ENCODE measurements at regions not wholly inside any gene's neighbourhood (a gene's known extent, or its start where the extent isn't known, plus 50 kb on each side); places are given as distances from the start of the nearest gene placed in this dataset.

DNA sequence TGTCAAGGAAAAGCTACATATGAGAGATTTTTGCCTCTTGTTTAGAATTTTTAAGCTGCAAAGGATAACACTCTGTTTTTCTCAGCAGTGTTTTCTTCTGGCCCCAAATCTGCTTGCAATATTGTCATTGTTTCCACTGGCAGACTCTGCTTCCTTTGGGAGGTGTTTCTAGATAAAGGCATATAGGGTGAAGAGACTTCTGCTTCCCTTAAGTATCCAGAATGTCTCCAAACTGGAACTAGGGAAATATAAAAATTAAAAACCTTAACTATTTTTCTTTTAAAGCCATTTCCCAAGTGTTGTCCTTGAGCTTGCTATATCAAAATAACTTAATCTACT, 225.8 kb downstream of the CGGBP1 start (continued):
- TF ChIP-seq, protein P1, sequence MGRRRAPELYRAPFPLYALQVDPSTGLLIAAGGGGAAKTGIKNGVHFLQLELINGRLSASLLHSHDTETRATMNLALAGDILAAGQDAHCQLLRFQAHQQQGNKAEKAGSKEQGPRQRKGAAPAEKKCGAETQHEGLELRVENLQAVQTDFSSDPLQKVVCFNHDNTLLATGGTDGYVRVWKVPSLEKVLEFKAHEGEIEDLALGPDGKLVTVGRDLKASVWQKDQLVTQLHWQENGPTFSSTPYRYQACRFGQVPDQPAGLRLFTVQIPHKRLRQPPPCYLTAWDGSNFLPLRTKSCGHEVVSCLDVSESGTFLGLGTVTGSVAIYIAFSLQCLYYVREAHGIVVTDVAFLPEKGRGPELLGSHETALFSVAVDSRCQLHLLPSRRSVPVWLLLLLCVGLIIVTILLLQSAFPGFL (CRISPR knock-in tag; IDR thresholded peaks at IDR 0.05; ENCODE audit: borderline replicate concordance) = no peak

GRCh38 chr3:87828046-87828445, 230.8 kb downstream of the CGGBP1 start:
- H3K27me3 Mint-ChIP-seq (ENCODE audit: low read depth) = no peaks in the 10 kb centered on the region
- POLR2A ChIA-PET = no interaction called here
- no peak overlapping the region for H3K4me3 Mint-ChIP-seq
- TF ChIP-seq AFF4 (CRISPR knock-in tag; IDR thresholded peaks at IDR 0.05; ENCODE audit: borderline replicate concordance) = no peak
- no peak for TF ChIP-seq SMAD3 (CRISPR knock-in tag; IDR thresholded peaks at IDR 0.05; ENCODE audit: borderline replicate concordance)
- TF ChIP-seq TEAD4 (CRISPR knock-in tag; IDR thresholded peaks at IDR 0.05) = no peak
- TF ChIP-seq, protein P2, sequence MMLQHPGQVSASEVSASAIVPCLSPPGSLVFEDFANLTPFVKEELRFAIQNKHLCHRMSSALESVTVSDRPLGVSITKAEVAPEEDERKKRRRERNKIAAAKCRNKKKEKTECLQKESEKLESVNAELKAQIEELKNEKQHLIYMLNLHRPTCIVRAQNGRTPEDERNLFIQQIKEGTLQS (CRISPR knock-in tag; conservative IDR thresholded peaks at IDR 0.05) = no peak
- TF ChIP-seq, protein P3, sequence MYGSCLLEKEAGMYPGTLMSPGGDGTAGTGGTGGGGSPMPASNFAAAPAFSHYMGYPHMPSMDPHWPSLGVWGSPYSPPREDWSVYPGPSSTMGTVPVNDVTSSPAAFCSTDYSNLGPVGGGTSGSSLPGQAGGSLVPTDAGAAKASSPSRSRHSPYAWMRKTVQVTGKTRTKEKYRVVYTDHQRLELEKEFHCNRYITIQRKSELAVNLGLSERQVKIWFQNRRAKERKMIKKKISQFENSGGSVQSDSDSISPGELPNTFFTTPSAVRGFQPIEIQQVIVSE (CRISPR knock-in tag; IDR thresholded peaks at IDR 0.05; ENCODE audit: borderline replicate concordance) = no peak
- TF ChIP-seq, protein P4, sequence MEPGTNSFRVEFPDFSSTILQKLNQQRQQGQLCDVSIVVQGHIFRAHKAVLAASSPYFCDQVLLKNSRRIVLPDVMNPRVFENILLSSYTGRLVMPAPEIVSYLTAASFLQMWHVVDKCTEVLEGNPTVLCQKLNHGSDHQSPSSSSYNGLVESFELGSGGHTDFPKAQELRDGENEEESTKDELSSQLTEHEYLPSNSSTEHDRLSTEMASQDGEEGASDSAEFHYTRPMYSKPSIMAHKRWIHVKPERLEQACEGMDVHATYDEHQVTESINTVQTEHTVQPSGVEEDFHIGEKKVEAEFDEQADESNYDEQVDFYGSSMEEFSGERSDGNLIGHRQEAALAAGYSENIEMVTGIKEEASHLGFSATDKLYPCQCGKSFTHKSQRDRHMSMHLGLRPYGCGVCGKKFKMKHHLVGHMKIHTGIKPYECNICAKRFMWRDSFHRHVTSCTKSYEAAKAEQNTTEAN (CRISPR knock-in tag; IDR thresholded peaks at IDR 0.05) = no peak
- TF ChIP-seq JAZF1 (CRISPR knock-in tag; IDR thresholded peaks at IDR 0.05) = no peak
- no peak for TF ChIP-seq RORB (CRISPR knock-in tag; IDR thresholded peaks at IDR 0.05)
- ATAC-seq (no peak), DNase-seq (ENCODE audit: low spot score) (no peak)
- peaks cover 3% of the 10 kb centered on the region; the same call in 1 of the 2 replicates for H3K4me1 Mint-ChIP-seq
- H3K27ac Mint-ChIP-seq = no peak overlapping the region
- no peaks in the 10 kb centered on the region for H3K36me3 Mint-ChIP-seq
- CTCF ChIA-PET = no interaction called here
- no peaks in the 10 kb centered on the region for H3K9me3 Mint-ChIP-seq

DNA sequence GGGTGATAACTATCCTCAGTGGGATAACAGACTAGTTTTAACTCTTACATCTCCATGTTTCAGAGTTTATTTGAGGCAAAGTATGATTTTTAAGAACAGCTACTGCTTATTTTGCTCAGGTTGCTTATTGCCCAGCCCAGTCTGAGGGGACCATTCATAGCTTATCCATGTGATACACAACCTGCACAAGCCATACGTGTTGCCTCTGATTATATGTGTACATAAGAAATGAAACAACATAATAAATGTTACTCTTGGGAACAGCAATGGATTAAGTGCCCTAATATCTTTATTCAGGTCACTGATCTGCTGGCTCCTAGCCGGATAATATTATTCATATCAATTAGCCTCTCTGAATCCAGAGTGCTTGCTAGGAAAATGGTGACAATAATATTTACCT, 236.2 kb downstream of the CGGBP1 start:
- no peak overlapping the region for H3K27ac Mint-ChIP-seq
- ChIA-PET CTCF (no interaction called here), POLR2A (interaction anchor here (0.5 kb wide), 1 partner anchor 52 kb away, joined by 3 read pairs; no protein-coding TSS in a partner anchor)
- no peaks in the 10 kb centered on the region for H3K9me3 Mint-ChIP-seq
- DNase-seq (ENCODE audit: low spot score) (no peak), ATAC-seq (no peak)
- H3K36me3 Mint-ChIP-seq = no peaks in the 10 kb centered on the region
- no peak overlapping the region for H3K4me3 Mint-ChIP-seq
- peaks cover 3% of the 10 kb centered on the region; the same call in 1 of the 2 replicates for H3K4me1 Mint-ChIP-seq
- H3K27me3 Mint-ChIP-seq (ENCODE audit: low read depth) = no peaks in the 10 kb centered on the region
- no peak for TF ChIP-seq ATF2 (CRISPR knock-in tag; IDR thresholded peaks at IDR 0.05; ENCODE audit: borderline replicate concordance, low read depth)
- TF ChIP-seq JUN (CRISPR knock-in tag; IDR thresholded peaks at IDR 0.05) = no peak
- TF ChIP-seq E2F1 (CRISPR knock-in tag; IDR thresholded peaks at IDR 0.05) = no peak
- TF ChIP-seq, protein P5, sequence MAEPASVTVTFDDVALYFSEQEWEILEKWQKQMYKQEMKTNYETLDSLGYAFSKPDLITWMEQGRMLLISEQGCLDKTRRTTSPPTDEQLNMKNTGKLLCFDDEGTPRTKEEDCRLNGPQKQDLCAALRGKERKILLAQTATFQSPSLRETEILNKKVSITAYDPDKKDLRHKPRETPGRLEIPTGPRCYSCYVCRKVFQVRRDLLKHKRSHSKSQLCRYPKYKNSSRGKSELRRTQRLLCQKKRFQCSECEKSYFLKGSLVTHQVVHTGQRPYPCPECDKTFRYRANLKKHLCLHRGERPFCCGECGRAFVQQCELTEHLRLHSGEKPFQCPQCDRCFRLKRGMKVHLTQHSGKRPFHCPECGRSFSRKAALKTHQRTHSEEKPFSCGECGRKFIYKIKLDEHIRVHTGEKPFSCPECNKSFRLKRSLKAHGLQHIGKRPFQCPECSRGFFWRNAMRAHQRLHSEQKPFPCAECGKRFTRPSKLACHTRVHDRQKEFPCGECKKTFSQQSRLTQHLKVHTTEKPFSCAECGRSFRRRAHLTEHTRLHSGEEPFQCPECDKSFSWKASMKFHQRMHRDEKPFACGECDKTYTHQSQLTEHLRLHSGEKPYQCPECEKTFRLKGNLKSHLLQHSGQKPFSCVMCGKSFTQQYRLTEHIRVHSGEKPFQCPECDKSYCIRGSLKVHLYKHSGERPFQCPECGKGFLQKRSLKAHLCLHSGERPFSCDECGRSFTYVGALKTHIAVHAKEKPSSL (CRISPR knock-in tag; conservative IDR thresholded peaks at IDR 0.05) = no peak
- TF ChIP-seq FOXP1 (CRISPR knock-in tag; IDR thresholded peaks at IDR 0.05; ENCODE audit: borderline replicate concordance) = no peak
- no peak for TF ChIP-seq NFATC4 (CRISPR knock-in tag; IDR thresholded peaks at IDR 0.05)
- TF ChIP-seq SOX15 (CRISPR knock-in tag; IDR thresholded peaks at IDR 0.05) = no peak
- TF ChIP-seq ZNF232 (CRISPR knock-in tag; IDR thresholded peaks at IDR 0.05) = no peak
- TF ChIP-seq, protein P3 (CRISPR knock-in tag; IDR thresholded peaks at IDR 0.05; ENCODE audit: borderline replicate concordance) = no peak
- TF ChIP-seq, protein P6, sequence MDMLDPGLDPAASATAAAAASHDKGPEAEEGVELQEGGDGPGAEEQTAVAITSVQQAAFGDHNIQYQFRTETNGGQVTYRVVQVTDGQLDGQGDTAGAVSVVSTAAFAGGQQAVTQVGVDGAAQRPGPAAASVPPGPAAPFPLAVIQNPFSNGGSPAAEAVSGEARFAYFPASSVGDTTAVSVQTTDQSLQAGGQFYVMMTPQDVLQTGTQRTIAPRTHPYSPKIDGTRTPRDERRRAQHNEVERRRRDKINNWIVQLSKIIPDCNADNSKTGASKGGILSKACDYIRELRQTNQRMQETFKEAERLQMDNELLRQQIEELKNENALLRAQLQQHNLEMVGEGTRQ (CRISPR knock-in tag; IDR thresholded peaks at IDR 0.05) = no peak
- no peak for TF ChIP-seq ATF1 (CRISPR knock-in tag; IDR thresholded peaks at IDR 0.05)
